B cell (primary cell): ENCODE measurements at regions not wholly inside any gene's neighbourhood (a gene's known extent, or its start where the extent isn't known, plus 50 kb on each side); places are given as distances from the start of the nearest gene placed in this dataset.

ENCODE experiments used
- EZH2 ChIP-seq: IDR thresholded peaks from 2 replicates; pipeline ENCODE4 v1.6.1; 2012; ENCODE audit warnings: borderline replicate concordance, low read depth, mild to moderate bottlenecking, moderate library complexity, low read length; ENCODE audit not compliant: insufficient read depth, poor library complexity, severe bottlenecking
- TF ChIP-seq, protein P1 (sequence below): fragments of 200-600 bp; IDR thresholded peaks from one replicate; pipeline ENCODE4 v1.8.0; 2022; ENCODE audit warnings: antibody characterized with exemption, mild to moderate bottlenecking

DNA sequence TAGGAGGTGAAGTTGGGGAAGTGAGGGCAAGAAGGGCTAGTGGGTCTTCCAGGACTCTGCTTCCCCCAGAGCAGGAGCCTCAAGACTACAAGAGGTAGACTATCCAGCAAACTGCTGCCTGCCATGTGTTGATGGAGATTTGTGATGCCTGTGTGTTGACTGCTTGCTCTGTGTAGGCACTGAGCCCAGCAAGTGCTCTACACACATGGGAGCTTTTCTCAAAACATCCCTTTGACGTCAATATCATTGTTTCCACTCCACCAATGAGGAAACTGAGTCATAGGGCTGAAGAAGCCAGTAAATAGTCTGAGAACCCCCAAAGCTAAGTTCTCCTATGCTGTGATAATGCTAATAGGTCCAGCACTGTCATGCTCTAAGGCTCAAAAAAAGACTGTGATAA lies 207.2 kb upstream of the NFIA start:
- TF ChIP-seq, protein P1, sequence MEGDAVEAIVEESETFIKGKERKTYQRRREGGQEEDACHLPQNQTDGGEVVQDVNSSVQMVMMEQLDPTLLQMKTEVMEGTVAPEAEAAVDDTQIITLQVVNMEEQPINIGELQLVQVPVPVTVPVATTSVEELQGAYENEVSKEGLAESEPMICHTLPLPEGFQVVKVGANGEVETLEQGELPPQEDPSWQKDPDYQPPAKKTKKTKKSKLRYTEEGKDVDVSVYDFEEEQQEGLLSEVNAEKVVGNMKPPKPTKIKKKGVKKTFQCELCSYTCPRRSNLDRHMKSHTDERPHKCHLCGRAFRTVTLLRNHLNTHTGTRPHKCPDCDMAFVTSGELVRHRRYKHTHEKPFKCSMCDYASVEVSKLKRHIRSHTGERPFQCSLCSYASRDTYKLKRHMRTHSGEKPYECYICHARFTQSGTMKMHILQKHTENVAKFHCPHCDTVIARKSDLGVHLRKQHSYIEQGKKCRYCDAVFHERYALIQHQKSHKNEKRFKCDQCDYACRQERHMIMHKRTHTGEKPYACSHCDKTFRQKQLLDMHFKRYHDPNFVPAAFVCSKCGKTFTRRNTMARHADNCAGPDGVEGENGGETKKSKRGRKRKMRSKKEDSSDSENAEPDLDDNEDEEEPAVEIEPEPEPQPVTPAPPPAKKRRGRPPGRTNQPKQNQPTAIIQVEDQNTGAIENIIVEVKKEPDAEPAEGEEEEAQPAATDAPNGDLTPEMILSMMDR: no peak
- TF ChIP-seq EZH2: no peak
